Left lobe of liver (tissue), 2 donors: ENCODE measurements at regions not wholly inside any gene's neighbourhood (a gene's known extent, or its start where the extent isn't known, plus 50 kb on each side); places are given as distances from the start of the nearest gene placed in this dataset.
"Not testable (repeated sequence)": the region's sequence is repeated elsewhere in the genome, so short reads cannot be mapped to it uniquely, and the experiment has no call there.

Experiments
- ATAC-seq: fragments of 200-7000 bp; cut with Tn5 transposase; one replicate; pipeline ENCODE4 v1.9.1; 2020; ENCODE audit warnings: mild to moderate bottlenecking, moderate library complexity
- DNase-seq: peaks from one replicate; pipeline ENCODE4 v3.0.0-alpha.2; 2020; ENCODE audit warnings: low spot score
- donor health status: DM: no; HTN: no; CAD: no; lungs with moderate emphysema.
- donor health status: DM: no; HTN: yes; CAD: no.

DNA sequence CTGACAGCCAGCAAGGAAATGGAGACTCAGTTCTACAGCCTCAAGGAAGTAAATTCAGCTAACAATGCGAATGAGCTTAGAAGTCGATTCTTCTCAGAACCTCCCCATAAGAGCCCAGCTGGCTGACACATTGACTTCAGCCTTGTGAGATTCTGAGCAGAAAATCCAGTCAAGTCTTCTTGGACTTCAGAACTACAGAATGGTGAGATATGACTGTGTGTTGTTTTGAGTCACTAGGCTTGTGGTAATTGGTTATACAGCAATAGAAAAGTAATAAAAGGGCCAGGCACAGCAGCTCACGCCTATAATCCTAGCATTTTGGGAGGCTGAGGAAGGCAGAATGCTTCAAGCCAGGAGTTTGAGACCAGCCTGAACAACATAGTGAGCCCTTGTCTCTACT lies 161.8 kb upstream of the IVNS1ABP start:
- DNase-seq, result no peak
- no peak for ATAC-seq

DNA sequence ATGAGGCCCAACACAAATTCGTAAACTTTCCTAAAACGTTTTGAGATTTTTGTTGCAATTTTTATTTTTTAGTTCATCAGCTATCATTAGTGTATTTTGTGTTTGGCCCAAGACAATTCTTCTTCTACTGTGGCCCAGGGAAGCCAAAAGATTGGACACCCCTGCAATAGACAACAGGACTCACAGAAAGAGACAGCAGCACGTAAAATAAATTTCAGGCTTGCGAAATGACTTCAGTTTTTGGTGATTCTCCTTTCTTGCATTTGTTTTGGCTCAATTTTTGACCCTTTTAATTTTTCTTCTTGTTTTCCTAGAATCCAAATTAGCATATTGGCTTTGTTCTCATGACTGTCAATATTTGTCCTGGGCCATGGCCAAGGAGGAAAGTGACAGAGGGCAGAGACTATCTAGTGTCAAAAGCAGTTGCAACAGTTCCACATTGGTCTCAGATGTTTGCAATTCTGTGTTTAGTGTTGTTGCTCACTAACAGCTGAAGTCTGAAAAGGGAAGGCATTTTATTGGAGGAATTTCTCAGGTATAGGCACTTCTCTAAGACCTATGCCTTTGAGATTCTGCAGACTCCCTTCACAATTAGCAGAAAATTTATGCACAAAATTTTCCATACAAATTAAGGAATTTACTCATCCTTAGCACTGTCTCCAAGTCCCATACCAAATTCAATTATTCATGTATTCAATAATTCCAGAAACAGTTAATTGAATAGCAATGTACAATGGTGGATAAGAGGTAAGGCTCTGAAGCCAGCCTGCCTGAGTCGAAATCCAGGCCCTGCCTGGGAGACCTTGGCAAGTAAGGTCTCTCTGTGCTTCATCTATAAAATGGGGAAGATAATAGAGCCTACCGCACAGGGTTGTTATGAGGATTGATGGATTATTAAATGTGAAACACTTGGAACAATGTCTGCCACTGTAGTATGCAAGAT lies 160.9 kb upstream of the IVNS1ABP start:
- peak; percentile 88 for DNase-seq
- peak; percentile 95 for ATAC-seq

DNA sequence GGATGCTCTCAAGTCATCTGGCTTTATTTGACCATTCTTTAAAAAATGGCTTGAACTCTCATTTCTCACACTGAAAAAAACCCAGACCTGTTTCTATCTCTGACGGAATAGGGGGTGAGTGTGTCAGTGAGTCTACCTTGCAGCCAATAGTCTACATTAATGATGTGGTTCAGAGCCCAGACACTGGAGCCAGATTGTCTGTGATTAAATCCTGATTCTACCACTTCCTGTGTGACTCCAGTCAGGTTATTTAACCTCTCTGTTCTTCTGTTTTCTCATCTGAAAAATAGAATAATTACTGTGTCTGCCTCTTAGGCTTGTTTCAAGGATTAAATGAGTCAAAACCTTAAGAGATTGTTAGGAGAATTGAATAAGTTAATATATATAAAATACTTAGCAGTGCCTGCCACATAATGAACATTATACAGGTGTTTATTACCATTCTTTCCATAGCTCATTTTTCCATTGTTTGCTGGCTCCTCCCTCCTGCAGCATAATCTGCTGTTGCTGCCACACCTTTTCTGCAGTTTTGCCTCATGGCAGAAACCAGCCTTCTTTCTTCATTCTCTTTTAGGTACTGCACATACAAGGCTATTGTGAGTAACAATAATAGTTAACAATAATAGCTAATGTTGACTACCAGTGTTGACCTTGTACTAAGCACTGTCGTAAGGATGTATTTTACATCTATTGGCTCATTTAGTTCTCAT lies 157.6 kb upstream of the IVNS1ABP start:
- no peak for ATAC-seq
- no peak for DNase-seq

DNA sequence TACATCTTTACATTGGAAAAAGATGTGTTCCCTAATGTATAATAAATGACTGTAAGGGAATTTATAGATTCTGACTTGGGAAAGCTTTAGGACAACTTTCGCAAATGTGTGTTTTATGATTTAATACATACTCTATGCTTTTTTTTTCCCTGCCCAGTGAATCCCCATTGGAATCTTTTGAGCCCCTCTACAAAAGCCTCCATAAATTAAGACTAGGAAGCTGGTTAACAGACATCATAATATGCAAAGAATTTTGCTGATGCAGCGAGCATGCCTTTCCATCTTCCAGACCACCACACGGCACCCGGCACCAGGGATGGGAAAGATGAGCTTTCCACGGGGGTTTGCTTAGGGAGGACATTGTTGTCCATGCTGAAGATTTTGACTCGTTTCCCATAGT lies 156.1 kb upstream of the IVNS1ABP start:
- no peak for ATAC-seq
- DNase-seq, result no peak

DNA sequence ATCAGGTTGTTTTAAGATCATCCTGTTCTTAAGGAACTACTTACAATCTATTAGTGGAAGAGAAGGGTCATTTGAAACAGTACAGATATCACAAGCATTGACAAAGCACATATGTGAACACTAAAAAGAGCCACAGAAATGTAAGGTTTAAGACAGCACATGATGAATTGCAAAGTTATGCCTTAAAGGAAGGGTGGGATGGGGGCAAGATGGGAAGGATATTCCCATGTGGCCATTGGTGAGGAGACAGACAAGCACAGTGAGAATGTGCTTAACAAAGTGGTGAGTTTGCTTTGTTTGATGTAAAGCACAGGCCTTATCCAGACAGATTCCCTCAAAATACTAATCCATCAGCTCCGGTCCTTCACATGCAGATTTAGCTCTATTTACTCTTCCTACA lies 151.6 kb upstream of the IVNS1ABP start:
- ATAC-seq, result no peak
- no peak for DNase-seq

DNA sequence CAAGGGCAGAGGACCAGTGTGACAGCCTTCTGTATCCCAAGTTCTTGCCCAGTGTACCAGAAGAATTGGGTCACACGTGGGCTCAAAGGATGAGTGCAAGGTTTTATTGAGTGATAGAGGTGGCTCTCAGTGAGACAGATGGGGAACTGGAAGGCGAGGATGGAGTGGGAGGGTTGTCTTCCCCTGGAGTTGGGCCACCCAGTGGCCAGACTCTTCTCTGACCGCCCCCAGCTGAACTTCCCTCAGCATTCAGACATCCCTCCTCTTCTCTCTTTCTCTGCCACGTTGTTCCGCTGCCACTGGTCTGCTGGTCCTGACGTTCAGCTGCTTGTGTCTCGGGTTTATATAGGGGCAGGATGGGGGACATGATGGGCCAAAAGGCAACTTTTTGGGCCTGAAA lies 150.1 kb upstream of the IVNS1ABP start:
- DNase-seq, result no peak
- no peak for ATAC-seq

DNA sequence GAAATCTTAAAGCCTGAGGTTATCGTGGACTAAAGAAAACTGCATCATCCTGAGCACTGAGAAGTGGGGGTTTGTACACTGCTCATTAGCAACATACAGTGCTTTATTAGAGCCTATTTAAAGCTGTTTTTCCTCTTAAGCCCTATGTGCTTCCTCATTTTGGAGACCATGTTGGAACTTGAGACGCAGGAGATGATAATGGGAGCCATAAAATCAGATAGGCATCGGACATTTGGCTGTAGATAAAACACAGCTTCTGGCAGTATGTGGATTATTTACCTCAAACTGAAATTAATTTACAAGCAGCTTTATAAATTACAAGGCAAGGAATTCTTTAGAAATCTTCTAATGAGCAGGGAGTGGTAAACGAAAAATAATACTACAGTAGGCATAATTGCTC lies 147.7 kb upstream of the IVNS1ABP start:
- no peak for DNase-seq
- no peak for ATAC-seq

DNA sequence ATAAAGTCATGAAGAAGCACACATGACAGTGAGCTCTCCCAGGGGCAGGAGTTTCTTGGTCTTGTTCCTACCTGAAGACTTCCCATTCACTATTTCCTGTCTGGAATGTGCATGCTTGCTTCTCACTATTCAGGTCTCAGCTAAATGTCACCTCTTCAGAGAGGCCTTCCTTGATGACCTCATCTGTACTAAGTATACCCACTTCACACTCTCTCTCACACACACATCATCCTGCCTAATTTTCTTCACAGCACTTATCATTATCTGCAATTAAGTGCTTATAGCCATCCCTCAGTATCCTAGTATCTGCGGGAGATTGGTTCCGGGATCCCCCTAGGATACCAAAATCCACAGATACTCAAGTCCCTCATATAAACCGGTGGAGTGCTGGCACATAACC lies 146.4 kb upstream of the IVNS1ABP start:
- no peak for ATAC-seq
- no peak for DNase-seq

DNA sequence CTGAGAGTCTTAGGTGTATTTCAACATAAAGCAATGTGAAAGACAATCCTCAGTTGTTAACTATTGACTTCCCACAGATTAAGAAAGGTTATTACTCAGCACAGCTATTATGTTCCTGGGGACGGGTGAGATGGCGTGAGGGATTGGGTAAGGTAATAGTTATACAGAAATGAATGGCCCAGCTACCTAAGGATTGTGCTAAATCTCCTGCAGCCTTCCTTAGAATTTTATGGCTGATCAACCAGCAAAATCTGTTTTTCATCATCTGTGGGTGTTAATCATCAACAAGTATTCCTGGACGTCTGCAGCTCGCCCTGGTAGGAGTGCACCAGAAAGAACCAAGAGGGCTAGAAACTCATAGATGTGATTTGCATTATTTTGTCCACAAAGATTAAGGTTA lies 146.0 kb upstream of the IVNS1ABP start:
- DNase-seq (no peak), ATAC-seq (no peak)

DNA sequence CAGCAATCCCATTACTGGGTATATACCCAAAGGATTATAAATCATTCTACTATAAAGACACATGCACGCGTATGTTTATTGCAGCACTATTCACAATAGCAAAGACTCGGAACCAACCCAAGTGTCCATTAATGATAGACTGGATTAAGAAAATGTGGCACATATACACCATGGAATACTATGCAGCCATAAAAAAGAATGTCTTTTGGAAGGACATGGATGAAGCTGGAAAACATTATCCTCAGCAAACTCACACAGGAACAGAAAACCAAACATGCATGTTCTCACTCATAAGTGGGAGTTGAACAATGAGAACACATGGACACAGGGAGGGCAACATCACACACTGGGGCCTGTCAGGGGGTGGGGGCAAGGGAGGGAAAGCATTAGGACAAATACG lies 143.7 kb upstream of the IVNS1ABP start:
- DNase-seq, ATAC-seq: not testable (repeated sequence)

DNA sequence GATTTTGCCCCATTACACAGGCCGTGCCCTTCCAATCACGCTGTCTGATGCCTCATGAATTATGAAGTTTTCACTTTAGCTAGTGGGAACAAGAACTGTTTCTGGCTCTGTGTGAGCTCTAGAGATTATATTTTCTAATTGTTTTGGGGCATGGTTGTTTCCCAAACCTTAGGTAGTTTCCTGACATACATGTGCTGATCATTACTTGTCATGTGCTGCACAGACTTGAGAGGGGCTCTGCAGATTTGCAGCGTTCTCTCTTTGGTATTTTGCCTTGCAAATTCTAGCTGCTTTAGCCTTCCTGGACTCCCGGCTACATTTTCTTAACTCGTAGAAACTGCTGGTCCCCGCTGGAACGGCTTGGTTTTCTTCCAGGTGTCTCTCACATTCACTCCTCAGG lies 142.1 kb upstream of the IVNS1ABP start:
- ATAC-seq, result no peak
- no peak for DNase-seq

DNA sequence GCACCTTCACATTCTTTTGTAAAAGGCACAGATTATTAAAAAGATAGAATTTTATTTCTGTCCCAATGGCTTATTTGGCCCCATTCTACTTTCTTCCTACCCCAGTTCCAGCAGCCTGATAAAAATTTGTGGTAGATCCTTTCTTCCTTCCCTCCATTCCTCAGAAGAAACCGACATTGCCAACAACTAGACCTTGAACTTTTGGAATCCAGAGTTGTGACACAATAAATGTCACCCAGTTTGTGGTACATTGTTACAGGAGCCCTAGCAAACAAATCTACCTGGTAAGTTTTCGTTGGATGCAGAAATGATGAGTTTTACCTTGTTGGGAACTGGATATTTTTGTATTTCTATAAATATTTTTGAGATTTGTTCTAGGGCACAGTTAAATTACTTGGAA lies 141.6 kb upstream of the IVNS1ABP start:
- DNase-seq (no peak), ATAC-seq (no peak)

DNA sequence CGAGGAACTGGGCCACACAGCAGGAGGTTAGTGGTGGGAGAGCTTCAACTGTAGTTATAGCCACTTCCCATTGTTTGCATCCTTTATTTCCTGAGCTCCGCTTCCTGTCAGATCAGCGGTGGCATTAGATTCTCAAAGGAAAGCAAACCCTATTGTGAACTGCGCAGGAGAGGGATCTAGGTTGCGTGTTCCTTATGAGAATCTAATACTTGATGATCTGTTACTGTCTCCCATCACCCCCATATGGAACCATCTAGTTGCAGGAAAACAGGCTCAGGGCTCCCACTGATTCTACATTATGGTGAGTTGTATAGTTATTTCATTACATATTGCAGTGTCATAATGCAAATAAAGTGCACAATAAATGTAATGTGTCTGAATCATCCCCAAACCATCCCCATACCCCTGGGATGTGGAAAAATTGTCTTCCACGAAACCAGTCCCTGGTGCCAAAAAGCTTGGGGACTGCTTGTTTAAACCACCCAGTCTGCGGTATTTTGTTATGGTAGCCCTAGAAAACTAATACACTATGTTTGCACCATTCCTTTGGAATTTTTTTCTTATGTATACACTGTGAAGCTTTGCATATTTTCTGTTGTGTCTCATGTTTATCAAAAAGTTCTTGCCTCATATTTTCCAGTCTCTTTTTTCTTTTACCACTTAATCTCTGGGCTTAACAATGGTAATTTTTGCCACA lies 136.6 kb upstream of the IVNS1ABP start:
- no peak for DNase-seq
- no peak for ATAC-seq

DNA sequence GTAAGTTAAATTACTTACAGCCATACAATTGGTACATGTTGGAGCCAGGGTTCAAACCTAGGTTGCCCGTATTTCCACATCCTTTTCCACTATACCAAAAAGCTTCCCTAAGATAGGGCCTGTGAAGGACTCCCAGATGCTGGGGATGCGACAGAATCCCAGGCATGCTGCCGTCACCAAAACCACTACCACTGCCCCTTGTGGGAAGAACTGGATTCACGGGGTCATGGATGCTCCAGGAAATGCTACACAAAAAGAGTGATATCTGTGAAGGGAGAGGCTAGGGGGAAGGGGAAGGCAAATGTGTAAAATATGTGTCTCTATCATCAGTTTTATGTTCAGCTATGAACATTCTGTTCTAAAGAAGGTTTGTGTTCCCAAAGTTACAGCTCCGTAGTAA lies 133.9 kb upstream of the IVNS1ABP start:
- DNase-seq, result no peak
- no peak for ATAC-seq

DNA sequence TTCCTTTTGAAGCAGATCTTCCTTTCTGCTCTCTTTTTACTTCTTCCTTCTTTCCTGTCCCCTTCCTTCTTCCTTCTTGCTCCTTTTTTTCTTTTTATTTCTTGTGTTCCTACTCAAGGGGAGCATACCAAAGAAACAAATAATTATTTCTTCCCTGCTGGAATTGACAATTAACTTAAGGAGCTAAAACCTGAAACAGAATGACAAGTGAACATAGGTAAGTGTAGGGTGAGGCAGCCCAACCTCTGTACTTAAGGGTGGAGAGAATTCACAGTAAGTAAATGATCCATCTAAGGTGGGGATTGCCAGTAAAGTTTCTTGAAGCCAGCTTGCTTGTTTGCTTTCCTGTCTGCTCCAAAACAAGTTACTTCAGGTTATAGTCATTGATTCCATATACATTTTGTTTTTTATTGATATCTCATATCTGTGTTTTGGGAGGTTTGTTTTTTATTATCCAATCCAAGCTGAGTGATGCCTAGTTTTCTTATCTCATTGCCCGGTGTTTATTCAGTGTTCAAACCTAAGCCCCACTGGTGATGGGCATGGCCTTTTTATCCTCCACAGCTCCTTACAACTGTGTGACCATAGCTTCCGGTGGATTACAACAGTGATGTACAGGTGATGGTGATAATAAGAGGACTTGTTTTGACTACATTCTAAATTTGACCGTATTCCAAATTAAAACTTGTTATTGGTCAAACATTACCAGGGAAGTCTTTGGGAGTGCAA lies 133.2 kb upstream of the IVNS1ABP start:
- ATAC-seq (no peak), DNase-seq (no peak)

DNA sequence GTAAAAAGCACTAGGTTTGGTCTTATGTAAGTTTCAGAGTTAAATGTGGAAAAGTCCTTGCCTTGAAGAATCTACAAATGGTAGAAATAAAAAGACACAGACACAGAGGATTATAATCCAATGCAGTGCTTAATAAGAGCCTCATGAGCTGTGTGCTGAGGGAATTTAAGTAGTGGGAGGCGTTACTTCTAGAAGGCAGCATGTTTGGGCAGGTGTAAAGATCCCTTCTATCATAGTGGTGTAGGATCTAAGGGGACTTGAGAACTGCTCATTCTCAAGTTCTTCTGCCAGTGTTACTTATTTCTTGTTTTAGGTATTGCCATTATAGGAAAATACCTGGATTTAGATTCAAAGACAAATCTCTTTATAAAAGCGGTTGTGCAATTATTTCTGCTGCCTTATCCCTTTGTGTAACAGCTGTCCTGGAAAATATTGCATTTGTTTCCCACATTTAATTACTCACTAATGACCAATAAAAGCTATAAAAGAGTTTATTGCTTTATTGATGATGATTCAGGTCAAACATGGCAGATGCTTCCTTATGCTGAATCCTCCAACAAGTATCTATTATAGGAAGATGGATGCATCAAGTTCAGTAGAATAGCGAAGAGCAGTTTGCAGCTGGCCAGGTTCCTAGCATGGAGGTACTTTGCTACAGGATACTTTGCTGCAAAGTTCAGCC lies 132.5 kb upstream of the IVNS1ABP start:
- DNase-seq (no peak), ATAC-seq (no peak)

DNA sequence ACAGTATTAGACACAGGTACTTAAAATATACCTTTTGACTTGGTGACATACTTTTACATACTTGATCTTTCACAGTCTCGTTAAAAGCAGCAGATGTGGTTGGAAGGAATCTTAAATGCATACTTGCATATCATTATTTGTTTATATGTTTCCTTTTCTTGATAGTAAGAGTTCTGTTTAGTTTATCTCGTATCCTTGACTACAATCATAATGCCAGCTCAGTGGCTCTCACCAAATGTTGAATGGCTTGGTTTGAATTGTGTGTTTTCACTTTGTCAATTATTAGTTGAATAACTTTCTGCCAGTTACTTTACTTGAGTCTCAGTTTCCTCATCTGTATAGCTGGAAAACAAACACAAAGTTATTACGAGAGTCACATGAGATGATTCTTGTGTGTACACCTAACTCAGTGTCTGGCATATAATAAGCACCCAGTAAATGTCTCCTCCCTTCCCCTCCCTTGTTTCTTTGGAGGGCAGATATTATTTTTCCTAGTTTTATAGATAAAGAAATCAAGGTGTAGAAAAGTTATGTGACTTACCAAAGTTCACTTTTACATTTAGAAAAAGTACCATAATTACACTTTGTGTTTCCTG lies 131.6 kb upstream of the IVNS1ABP start:
- DNase-seq (no peak), ATAC-seq (no peak)

DNA sequence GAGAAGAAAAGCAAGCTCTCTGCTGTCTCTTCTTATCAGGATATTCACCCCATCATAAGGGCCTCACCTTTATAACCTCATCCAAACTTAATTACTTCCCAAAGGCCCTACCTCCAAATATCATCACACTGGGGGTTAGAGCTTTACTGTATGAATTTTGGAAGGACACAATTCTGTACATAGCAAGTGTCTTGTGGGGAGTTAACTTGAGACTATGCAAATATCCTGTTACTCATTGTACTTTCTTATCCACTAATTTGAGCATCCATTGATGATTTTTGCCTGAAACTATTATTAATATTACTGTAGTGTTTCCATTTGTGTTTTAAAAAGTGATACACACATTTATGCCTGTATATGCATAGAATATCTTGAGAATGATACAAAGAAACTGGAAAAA lies 129.1 kb upstream of the IVNS1ABP start:
- ATAC-seq (no peak), DNase-seq (no peak)

DNA sequence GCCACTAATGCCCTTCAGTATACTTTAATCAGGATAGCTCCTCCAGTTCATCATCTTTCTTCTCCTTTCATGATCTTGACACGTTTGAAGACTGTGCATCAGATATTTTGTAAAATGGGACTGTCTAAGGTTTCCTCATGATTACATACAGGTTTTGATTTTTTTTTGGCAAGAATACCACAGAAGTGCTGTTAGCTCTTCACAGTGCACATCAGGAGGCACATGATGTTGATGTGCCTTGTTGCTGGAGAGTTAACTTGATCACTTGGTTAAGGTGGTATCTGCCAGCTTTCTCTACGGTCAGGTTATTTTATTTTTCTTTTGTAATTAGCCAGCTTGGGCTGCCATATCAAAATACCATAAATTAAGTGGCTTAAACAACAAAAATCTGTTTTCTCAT lies 128.6 kb upstream of the IVNS1ABP start:
- no peak for DNase-seq
- ATAC-seq, result no peak

DNA sequence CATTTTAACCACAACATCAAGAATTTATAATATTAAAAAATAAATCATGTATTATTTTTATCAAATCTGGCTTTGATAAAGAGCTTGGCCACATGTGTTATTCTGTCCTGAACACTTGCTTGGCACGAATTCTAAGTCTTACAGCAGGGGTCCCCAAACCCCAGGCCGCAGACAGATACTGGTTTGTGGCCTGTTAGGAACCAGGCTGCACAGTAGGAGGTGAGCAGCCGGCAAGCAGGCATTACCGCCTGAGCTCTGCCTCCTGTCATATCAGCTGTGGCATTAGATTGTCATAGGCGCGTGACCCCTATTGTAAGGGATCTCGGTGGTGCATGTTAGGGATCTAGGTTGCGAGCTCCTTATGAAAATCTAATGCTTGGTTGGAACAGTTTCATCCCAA lies 127.6 kb upstream of the IVNS1ABP start:
- no peak for ATAC-seq

More for the DNA sequence above, 127.6 kb upstream of the IVNS1ABP start:
- DNase-seq, result no peak
